ENCODE measurements at regions not wholly inside any gene's neighbourhood (a gene's known extent, or its start where the extent isn't known, plus 50 kb on each side); places are given as distances from the start of the nearest gene placed in this dataset.

DNA sequence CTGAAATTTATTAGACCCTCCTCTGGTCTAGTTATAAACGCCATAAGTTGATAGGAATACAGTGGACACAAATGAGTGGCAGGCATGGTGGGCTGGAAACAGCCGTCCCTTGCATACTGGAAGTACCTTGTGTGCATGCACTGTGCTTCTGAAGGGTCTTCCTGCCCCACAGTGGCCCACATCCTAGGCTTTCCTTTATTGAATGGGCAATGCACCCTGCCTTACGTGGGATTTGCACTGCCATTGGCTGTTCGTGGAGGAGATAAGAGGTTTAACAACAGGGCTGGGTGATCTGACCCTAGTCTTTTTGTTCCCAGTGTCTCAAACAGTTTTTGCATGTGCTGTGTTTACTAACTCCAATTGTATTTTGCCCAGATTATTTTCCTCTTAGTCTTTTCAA, 480.8 kb downstream of the GADD45G start:
- TF ChIP-seq, protein P1, sequence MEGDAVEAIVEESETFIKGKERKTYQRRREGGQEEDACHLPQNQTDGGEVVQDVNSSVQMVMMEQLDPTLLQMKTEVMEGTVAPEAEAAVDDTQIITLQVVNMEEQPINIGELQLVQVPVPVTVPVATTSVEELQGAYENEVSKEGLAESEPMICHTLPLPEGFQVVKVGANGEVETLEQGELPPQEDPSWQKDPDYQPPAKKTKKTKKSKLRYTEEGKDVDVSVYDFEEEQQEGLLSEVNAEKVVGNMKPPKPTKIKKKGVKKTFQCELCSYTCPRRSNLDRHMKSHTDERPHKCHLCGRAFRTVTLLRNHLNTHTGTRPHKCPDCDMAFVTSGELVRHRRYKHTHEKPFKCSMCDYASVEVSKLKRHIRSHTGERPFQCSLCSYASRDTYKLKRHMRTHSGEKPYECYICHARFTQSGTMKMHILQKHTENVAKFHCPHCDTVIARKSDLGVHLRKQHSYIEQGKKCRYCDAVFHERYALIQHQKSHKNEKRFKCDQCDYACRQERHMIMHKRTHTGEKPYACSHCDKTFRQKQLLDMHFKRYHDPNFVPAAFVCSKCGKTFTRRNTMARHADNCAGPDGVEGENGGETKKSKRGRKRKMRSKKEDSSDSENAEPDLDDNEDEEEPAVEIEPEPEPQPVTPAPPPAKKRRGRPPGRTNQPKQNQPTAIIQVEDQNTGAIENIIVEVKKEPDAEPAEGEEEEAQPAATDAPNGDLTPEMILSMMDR (IDR thresholded peaks at IDR 0.05), result no peak
- Histone ChIP-seq H3K4me3 (no peak overlapping the region), H3K27ac (no peak overlapping the region), H3K9me3 (no peaks in the 10 kb centered on the region), H3K9ac (ENCODE audit: low read depth in 2 of 2, low read length in 2 of 2) (no peak overlapping the region), H3K27me3 (no peaks in the 10 kb centered on the region), H3K4me1 (no peaks in the 10 kb centered on the region), H3K36me3 (no peaks in the 10 kb centered on the region)
- DNase-seq, result no peak
- intact Hi-C loops (cut with DNase I), result no loop called here

DNA sequence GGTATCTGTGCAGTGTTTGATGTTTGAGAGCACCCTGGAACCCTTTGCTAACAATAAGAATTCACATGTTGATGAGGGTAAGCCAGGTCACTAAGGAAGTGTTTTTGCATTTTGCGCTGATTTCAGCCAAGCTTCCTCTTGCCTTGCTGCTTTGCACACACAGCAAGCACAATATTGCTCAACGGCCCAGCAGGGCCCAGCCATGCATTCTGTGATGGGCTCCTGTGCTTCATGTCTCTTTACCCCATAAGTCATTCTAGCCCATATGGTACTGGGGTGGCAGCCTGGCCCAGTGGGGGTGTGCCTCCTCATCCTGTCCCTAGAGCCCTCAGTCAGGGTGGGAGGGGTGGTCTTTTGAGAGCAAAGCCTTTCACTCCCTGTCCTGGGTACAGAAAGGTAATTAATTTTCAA, 481.3 kb downstream of the GADD45G start:
- no peak overlapping the region for H3K27ac ChIP-seq
- no peak overlapping the region for H3K9ac ChIP-seq (ENCODE audit: low read depth in 2 of 2, low read length in 2 of 2)
- no peaks in the 10 kb centered on the region for H3K4me1 ChIP-seq
- no peak overlapping the region for H3K4me3 ChIP-seq
- no peaks in the 10 kb centered on the region for H3K27me3 ChIP-seq
- intact Hi-C loops (cut with DNase I), result no loop called here
- H3K36me3 ChIP-seq, result no peaks in the 10 kb centered on the region
- DNase-seq, result no peak
- no peaks in the 10 kb centered on the region for H3K9me3 ChIP-seq
- TF ChIP-seq, protein P1 (IDR thresholded peaks at IDR 0.05), result no peak

DNA sequence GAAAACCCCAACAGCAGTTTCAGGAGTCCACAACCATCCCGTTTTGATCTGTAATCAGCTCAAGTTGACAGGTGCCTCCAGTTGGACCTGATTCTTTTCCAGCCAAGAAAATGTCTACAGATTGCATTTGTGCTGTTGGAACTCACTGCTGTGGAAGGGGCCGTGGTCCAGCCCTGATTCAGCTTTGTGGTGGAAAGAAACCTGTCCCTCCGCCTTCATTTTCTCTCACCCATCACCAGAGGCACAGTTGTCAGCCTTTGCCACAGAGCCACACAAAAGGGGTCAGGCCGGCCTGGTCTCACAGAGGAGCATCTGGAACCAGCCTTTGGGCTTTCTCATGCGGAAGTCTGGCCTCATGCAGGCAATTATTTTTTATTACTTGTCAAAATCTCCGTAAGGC, 483.6 kb downstream of the GADD45G start:
- H3K36me3 ChIP-seq, result no peaks in the 10 kb centered on the region
- TF ChIP-seq, protein P1 (IDR thresholded peaks at IDR 0.05), result no peak
- H3K4me3 ChIP-seq, result no peak overlapping the region
- no peak overlapping the region for H3K9ac ChIP-seq (ENCODE audit: low read depth in 2 of 2, low read length in 2 of 2)
- no peaks in the 10 kb centered on the region for H3K4me1 ChIP-seq
- H3K27ac ChIP-seq, result no peak overlapping the region
- no peak for DNase-seq
- H3K9me3 ChIP-seq, result no peaks in the 10 kb centered on the region
- intact Hi-C loops (cut with DNase I), result no loop called here
- no peaks in the 10 kb centered on the region for H3K27me3 ChIP-seq

DNA sequence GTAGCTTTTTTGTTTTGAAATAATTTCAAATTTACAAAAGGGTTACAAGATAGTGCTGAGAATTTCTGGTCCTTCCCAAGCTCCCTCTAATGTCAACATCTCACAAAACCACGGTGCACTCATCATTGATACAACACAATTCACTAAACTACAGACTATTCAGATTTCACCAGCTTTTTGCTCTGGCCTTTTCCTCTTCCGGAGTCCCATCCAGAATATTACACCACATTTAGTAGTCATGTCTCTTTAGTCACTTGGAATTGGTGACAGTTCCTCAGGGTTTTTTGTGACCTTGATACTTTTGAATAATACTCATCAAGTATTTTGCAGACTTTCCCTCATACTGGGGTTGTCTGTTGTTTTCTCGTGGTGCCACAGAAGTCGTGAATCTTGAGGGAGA, 484.0 kb downstream of the GADD45G start:
- H3K4me1 ChIP-seq, result no peaks in the 10 kb centered on the region
- H3K27ac ChIP-seq, result no peak overlapping the region
- no peak for DNase-seq
- intact Hi-C loops (cut with DNase I), result no loop called here
- TF ChIP-seq, protein P1 (IDR thresholded peaks at IDR 0.05), result no peak
- no peaks in the 10 kb centered on the region for H3K36me3 ChIP-seq
- H3K4me3 ChIP-seq, result no peak overlapping the region
- no peaks in the 10 kb centered on the region for H3K27me3 ChIP-seq
- no peaks in the 10 kb centered on the region for H3K9me3 ChIP-seq
- H3K9ac ChIP-seq (ENCODE audit: low read depth in 2 of 2, low read length in 2 of 2), result no peak overlapping the region

DNA sequence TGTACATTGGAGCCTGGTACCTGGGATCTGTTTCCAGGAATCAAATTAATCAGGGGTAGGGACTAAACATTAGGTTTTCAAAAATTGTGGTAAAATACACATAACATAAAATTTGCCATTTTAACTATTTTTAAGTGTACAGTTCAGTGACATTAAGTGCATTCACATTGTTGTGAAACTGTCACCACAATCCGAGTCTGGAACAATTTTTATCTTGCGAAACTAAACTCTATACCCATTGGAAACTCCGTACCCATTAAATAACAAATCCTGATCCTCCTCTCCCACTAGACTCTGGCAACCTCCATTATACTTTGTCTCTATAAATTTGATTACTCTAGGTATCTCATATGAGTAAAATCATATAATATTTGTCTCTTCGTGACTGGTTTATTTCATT, 486.2 kb downstream of the GADD45G start:
- no peak overlapping the region for H3K27ac ChIP-seq
- intact Hi-C loops (cut with DNase I), result loop anchor here (10.0 kb wide), 1 partner anchor 86 kb away; no protein-coding TSS in a partner anchor
- H3K4me1 ChIP-seq, result no peaks in the 10 kb centered on the region
- no peaks in the 10 kb centered on the region for H3K27me3 ChIP-seq
- H3K9ac ChIP-seq (ENCODE audit: low read depth in 2 of 2, low read length in 2 of 2), result no peak overlapping the region
- H3K4me3 ChIP-seq, result no peak overlapping the region
- H3K9me3 ChIP-seq, result no peaks in the 10 kb centered on the region
- TF ChIP-seq, protein P1 (IDR thresholded peaks at IDR 0.05), result no peak
- no peaks in the 10 kb centered on the region for H3K36me3 ChIP-seq
- DNase-seq, result no peak

DNA sequence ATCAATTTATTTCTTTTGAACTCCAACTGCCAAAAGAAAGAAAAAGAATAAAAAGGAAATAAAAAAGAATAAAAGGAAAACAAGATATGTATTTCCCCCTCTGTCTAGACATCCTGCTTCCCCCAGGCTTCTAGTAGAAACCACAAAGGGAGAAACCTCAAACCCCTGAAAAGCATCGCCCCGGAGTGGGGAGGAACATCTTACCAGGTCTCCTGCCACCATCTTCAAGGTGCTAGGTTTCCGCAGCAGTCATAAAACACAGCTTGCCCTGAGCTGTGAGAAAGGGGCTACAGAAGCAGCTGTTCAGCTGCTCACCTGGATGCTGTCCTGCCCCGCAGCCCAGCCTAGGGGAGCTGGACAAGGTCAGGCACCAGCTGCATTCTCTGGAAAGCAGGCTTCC, 487.7 kb downstream of the GADD45G start:
- Histone ChIP-seq H3K4me3 (no peak overlapping the region), H3K4me1 (no peaks in the 10 kb centered on the region), H3K36me3 (no peaks in the 10 kb centered on the region), H3K9ac (ENCODE audit: low read depth in 2 of 2, low read length in 2 of 2) (no peak overlapping the region), H3K27ac (no peak overlapping the region), H3K27me3 (no peaks in the 10 kb centered on the region), H3K9me3 (no peaks in the 10 kb centered on the region)
- no peak for DNase-seq
- TF ChIP-seq, protein P1 (IDR thresholded peaks at IDR 0.05), result no peak
- intact Hi-C loops (cut with DNase I), result loop anchor here (10.0 kb wide), 1 partner anchor 88 kb away; no protein-coding TSS in a partner anchor

Measured in colonic mucosa (tissue), 4 donors.